Body of pancreas (tissue), 4 donors: ENCODE measurements at regions not wholly inside any gene's neighbourhood (a gene's known extent, or its start where the extent isn't known, plus 50 kb on each side); places are given as distances from the start of the nearest gene placed in this dataset.

Experiments used
- CTCF ChIP-seq, 7 experiments: fragments of 450-650 bp in 4 of 7; fragments of 200-600 bp in 3 of 7; sonication (generic) in 3 of 7; IDR thresholded peaks; one replicate each; pipeline ENCODE4 v1.5.1; 2016 to 2019; ENCODE audit warnings: antibody characterized with exemption in 7 of 7
- POLR2A ChIP-seq, 3 donors: fragments of 450-650 bp; IDR thresholded peaks; one replicate each; pipeline ENCODE4 v1.6.1; 2016; ENCODE audit warnings: antibody characterized with exemption in 3 of 3, mild to moderate bottlenecking in 2 of 3

GRCh38 chr4:123463869-123464268 lies 67.3 kb downstream of the SPRY1 start:
- TF ChIP-seq CTCF (IDR thresholded peaks at IDR 0.05) (no peak), POLR2A (IDR thresholded peaks at IDR 0.05) (no peak)
